Suprapubic skin (tissue), 4 donors: ENCODE measurements at regions not wholly inside any gene's neighbourhood (a gene's known extent, or its start where the extent isn't known, plus 50 kb on each side); places are given as distances from the start of the nearest gene placed in this dataset.

ENCODE experiments used
- DNase-seq, 2 donors: peaks; one replicate each; pipeline ENCODE4 v3.0.0-alpha.2; 2019; ENCODE audit warnings: low spot score in 2 of 2
- H3K27ac ChIP-seq: fragments of 200-600 bp; sonication (generic); one replicate; pipeline ENCODE4 v1.5.1; 2019
- H3K27me3 ChIP-seq: fragments of 200-600 bp; sonication (generic); one replicate; pipeline ENCODE4 v1.5.1; 2019
- H3K36me3 ChIP-seq: fragments of 200-600 bp; sonication (generic); one replicate; pipeline ENCODE4 v1.5.1; 2019
- H3K4me1 ChIP-seq: fragments of 200-600 bp; sonication (generic); one replicate; pipeline ENCODE4 v1.5.1; 2019
- H3K4me3 ChIP-seq: fragments of 200-600 bp; sonication (generic); one replicate; pipeline ENCODE4 v1.5.1; 2019; ENCODE audit warnings: mild to moderate bottlenecking
- H3K9me3 ChIP-seq: fragments of 200-600 bp; sonication (generic); one replicate; pipeline ENCODE4 v1.5.1; 2019
- CTCF ChIP-seq, 2 donors: fragments of 200-600 bp in 1 of 2; fragments of 450-650 bp in 1 of 2; sonication (generic) in 1 of 2; IDR thresholded peaks; one replicate each; pipeline ENCODE4 v1.5.1; 2016 to 2019; ENCODE audit warnings: antibody characterized with exemption in 2 of 2, mild to moderate bottlenecking in 1 of 2, moderate library complexity in 1 of 2
- EP300 ChIP-seq: sonication (generic); formaldehyde crosslinking; IDR thresholded peaks from one replicate; pipeline ENCODE4 v1.6.1; 2017; ENCODE audit warnings: antibody characterized with exemption
- POLR2A ChIP-seq, 2 donors: fragments of 450-650 bp; IDR thresholded peaks; one replicate each; pipeline ENCODE4 v1.6.1; 2017; ENCODE audit warnings: antibody characterized with exemption in 2 of 2, mild to moderate bottlenecking in 2 of 2, moderate library complexity in 2 of 2
- POLR2AphosphoS5 ChIP-seq, 3 donors: sonication (generic); formaldehyde crosslinking; IDR thresholded peaks; one replicate each; pipeline ENCODE4 v1.6.1; 2017; ENCODE audit warnings: antibody characterized with exemption in 3 of 3
- WGBS: methylation state at CpG from one replicate; pipeline ENCODE4 v1.1.5; 2018; 5-methylcytosine and 5-hydroxymethylcytosine counted together

- no peak overlapping the region for H3K4me3 ChIP-seq
- H3K27ac ChIP-seq = no peak overlapping the region
- no peaks in the 10 kb centered on the region for H3K9me3 ChIP-seq
- TF ChIP-seq POLR2AphosphoS5 (IDR thresholded peaks at IDR 0.05) (no peak), CTCF (IDR thresholded peaks at IDR 0.05) (no peak), POLR2A (IDR thresholded peaks at IDR 0.05) (no peak), EP300 (no peak)
- no peaks in the 10 kb centered on the region for H3K4me1 ChIP-seq
- H3K27me3 ChIP-seq = peaks cover 6% of the 10 kb centered on the region
- 85% methylated on average over 13 of the region's 13 CpGs for WGBS
- no peaks in the 10 kb centered on the region for H3K36me3 ChIP-seq
- no peak for DNase-seq
Observed at GRCh38 chr5:2856206-2856605, 104.7 kb upstream of the IRX2 start.

GRCh38 chr5:2852446-2852845 lies 101.0 kb upstream of the IRX2 start:
- TF ChIP-seq CTCF (IDR thresholded peaks at IDR 0.05) (no peak), EP300 (no peak), POLR2AphosphoS5 (IDR thresholded peaks at IDR 0.05) (no peak), POLR2A (IDR thresholded peaks at IDR 0.05) (no peak)
- peaks cover 6% of the 10 kb centered on the region for H3K27me3 ChIP-seq
- no peaks in the 10 kb centered on the region for H3K9me3 ChIP-seq
- no peaks in the 10 kb centered on the region for H3K4me1 ChIP-seq
- no peak overlapping the region for H3K27ac ChIP-seq
- 67% methylated on average over 1 of the region's 1 CpG for WGBS
- H3K36me3 ChIP-seq = no peaks in the 10 kb centered on the region
- no peak for DNase-seq
- H3K4me3 ChIP-seq = no peak overlapping the region

- H3K27ac ChIP-seq = no peak overlapping the region
- no peak overlapping the region for H3K4me3 ChIP-seq
- no peaks in the 10 kb centered on the region for H3K4me1 ChIP-seq
- TF ChIP-seq POLR2A (IDR thresholded peaks at IDR 0.05) (no peak), POLR2AphosphoS5 (IDR thresholded peaks at IDR 0.05) (no peak), EP300 (no peak), CTCF (IDR thresholded peaks at IDR 0.05) (no peak)
- peaks cover 6% of the 10 kb centered on the region for H3K27me3 ChIP-seq
- WGBS = 77% methylated on average over 5 of the region's 5 CpGs
- H3K36me3 ChIP-seq = no peaks in the 10 kb centered on the region
- no peaks in the 10 kb centered on the region for H3K9me3 ChIP-seq
- no peak for DNase-seq
Observed at GRCh38 chr5:2851895-2852294, 100.4 kb upstream of the IRX2 start.

GRCh38 chr5:2849429-2849828 lies 98.0 kb upstream of the IRX2 start:
- Histone ChIP-seq H3K4me1 (no peaks in the 10 kb centered on the region), H3K9me3 (no peaks in the 10 kb centered on the region), H3K27me3 (no peaks in the 10 kb centered on the region), H3K36me3 (no peaks in the 10 kb centered on the region), H3K4me3 (no peak overlapping the region), H3K27ac (no peak overlapping the region)
- no peak for DNase-seq
- TF ChIP-seq POLR2A (IDR thresholded peaks at IDR 0.05) = no peak
- no peak for TF ChIP-seq POLR2AphosphoS5 (IDR thresholded peaks at IDR 0.05)
- TF ChIP-seq CTCF (IDR thresholded peaks at IDR 0.05) = no peak
- TF ChIP-seq EP300 = no peak
- WGBS = 87% methylated on average over 6 of the region's 6 CpGs

- no peak overlapping the region for H3K27ac ChIP-seq
- 34% methylated on average over 11 of the region's 11 CpGs for WGBS
- no peaks in the 10 kb centered on the region for H3K4me1 ChIP-seq
- no peak overlapping the region for H3K4me3 ChIP-seq
- no peak for DNase-seq
- H3K27me3 ChIP-seq = no peaks in the 10 kb centered on the region
- no peaks in the 10 kb centered on the region for H3K9me3 ChIP-seq
- H3K36me3 ChIP-seq = no peaks in the 10 kb centered on the region
- TF ChIP-seq POLR2AphosphoS5 (IDR thresholded peaks at IDR 0.05) (no peak), CTCF (IDR thresholded peaks at IDR 0.05) (peak in 1 of 2 donors; percentile 21)
Observed at GRCh38 chr5:2848619-2849018, 97.1 kb upstream of the IRX2 start.
